RWPE2 (cell line): ENCODE measurements at regions not wholly inside any gene's neighbourhood (a gene's known extent, or its start where the extent isn't known, plus 50 kb on each side); places are given as distances from the start of the nearest gene placed in this dataset.

ENCODE experiments used
- ATAC-seq: fragments of 200-7000 bp; cut with Tn5 transposase; 3 replicates; pipeline ENCODE4 v1.9.1; 2021; ENCODE audit warnings: low read depth
- DNase-seq: peaks from one replicate; pipeline ENCODE4 v3.0.0-alpha.2; 2020; ENCODE audit warnings: low spot score
- H3K27ac ChIP-seq: fragments of 450-650 bp; 2 replicates; pipeline ENCODE4 v1.5.1; 2017; ENCODE audit warnings: mild to moderate bottlenecking; ENCODE audit not compliant: poor library complexity, severe bottlenecking
- H3K27me3 ChIP-seq: fragments of 250-450 bp; sonication (Bioruptor Pico); 2 replicates; pipeline ENCODE4 v1.5.1; 2021; ENCODE audit warnings: mild to moderate bottlenecking, moderate library complexity; ENCODE audit not compliant: insufficient read depth, poor library complexity, severe bottlenecking
- H3K36me3 ChIP-seq: fragments of 250-450 bp; sonication (Bioruptor Pico); 2 replicates; pipeline ENCODE4 v1.5.1; 2020; ENCODE audit warnings: low read depth, mild to moderate bottlenecking, moderate library complexity
- H3K4me1 ChIP-seq: fragments of 250-450 bp; sonication (Bioruptor Pico); 2 replicates; pipeline ENCODE4 v1.5.1; 2021; ENCODE audit warnings: mild to moderate bottlenecking, moderate library complexity; ENCODE audit not compliant: insufficient read depth, poor library complexity, severe bottlenecking
- H3K4me3 ChIP-seq: fragments of 250-450 bp; sonication (Bioruptor Pico); 2 replicates; pipeline ENCODE4 v1.5.1; 2021; ENCODE audit warnings: mild to moderate bottlenecking, moderate library complexity; ENCODE audit not compliant: severe bottlenecking
- H3K9me3 ChIP-seq: fragments of 250-450 bp; sonication (Bioruptor Pico); 2 replicates; pipeline ENCODE4 v1.5.1; 2021; ENCODE audit warnings: mild to moderate bottlenecking, moderate library complexity; ENCODE audit not compliant: severe bottlenecking
- CTCF ChIP-seq: fragments of 450-650 bp; IDR thresholded peaks from one replicate; pipeline ENCODE4 v1.5.1; 2017; ENCODE audit warnings: mild to moderate bottlenecking, moderate library complexity; ENCODE audit not compliant: poor library complexity, severe bottlenecking

- H3K4me3 ChIP-seq, result no peak overlapping the region
- H3K4me1 ChIP-seq, result no peaks in the 10 kb centered on the region
- H3K9me3 ChIP-seq, result no peaks in the 10 kb centered on the region
- ATAC-seq (no peak), DNase-seq (no peak)
- no peaks in the 10 kb centered on the region for H3K36me3 ChIP-seq
- H3K27ac ChIP-seq, result no peak overlapping the region
- no peak for TF ChIP-seq CTCF
- H3K27me3 ChIP-seq, result no peaks in the 10 kb centered on the region
Measured at GRCh38 chr3:117161816-117162215, 452.2 kb downstream of the TUSC7 start.

GRCh38 chr3:117165176-117165575, 455.6 kb downstream of the TUSC7 start:
- no peak for DNase-seq

GRCh38 chr3:117165601-117166051, 456.0 kb downstream of the TUSC7 start:
- H3K36me3 ChIP-seq, result no peaks in the 10 kb centered on the region
- H3K4me3 ChIP-seq, result no peak overlapping the region
- ATAC-seq (peak; percentile 57), DNase-seq (no peak)
- H3K27ac ChIP-seq, result no peak overlapping the region
- no peaks in the 10 kb centered on the region for H3K9me3 ChIP-seq
- no peaks in the 10 kb centered on the region for H3K4me1 ChIP-seq
- no peaks in the 10 kb centered on the region for H3K27me3 ChIP-seq
- TF ChIP-seq CTCF, result no peak

More at GRCh38 chr3:117165176-117165575, 455.6 kb downstream of the TUSC7 start:
- no peak overlapping the region for H3K4me3 ChIP-seq
- ATAC-seq, result no peak
- no peak for TF ChIP-seq CTCF
- no peaks in the 10 kb centered on the region for H3K36me3 ChIP-seq
- H3K27ac ChIP-seq, result no peak overlapping the region
- no peaks in the 10 kb centered on the region for H3K27me3 ChIP-seq
- no peaks in the 10 kb centered on the region for H3K4me1 ChIP-seq
- no peaks in the 10 kb centered on the region for H3K9me3 ChIP-seq

GRCh38 chr3:117168896-117169295, 459.3 kb downstream of the TUSC7 start:
- Histone ChIP-seq H3K4me3 (no peak overlapping the region), H3K9me3 (no peaks in the 10 kb centered on the region), H3K27me3 (no peaks in the 10 kb centered on the region), H3K4me1 (no peaks in the 10 kb centered on the region), H3K27ac (no peak overlapping the region), H3K36me3 (no peaks in the 10 kb centered on the region)
- no peak for TF ChIP-seq CTCF
- ATAC-seq (no peak), DNase-seq (no peak)

- no peaks in the 10 kb centered on the region for H3K9me3 ChIP-seq
- ATAC-seq, result no peak
- no peak for DNase-seq
- H3K27ac ChIP-seq, result no peak overlapping the region
- H3K27me3 ChIP-seq, result no peaks in the 10 kb centered on the region
- H3K4me3 ChIP-seq, result no peak overlapping the region
- no peaks in the 10 kb centered on the region for H3K4me1 ChIP-seq
- H3K36me3 ChIP-seq, result no peaks in the 10 kb centered on the region
- no peak for TF ChIP-seq CTCF
Measured at GRCh38 chr3:117170094-117170493, 460.5 kb downstream of the TUSC7 start.
